Astrocyte (in vitro differentiated cells and primary cell): ENCODE measurements at regions not wholly inside any gene's neighbourhood (a gene's known extent, or its start where the extent isn't known, plus 50 kb on each side); places are given as distances from the start of the nearest gene placed in this dataset.

Experiments used
- CTCF ChIP-seq: IDR thresholded peaks from 2 replicates; pipeline ENCODE4 v1.5.1; 2011; ENCODE audit warnings: low read depth, mild to moderate bottlenecking, inconsistent platforms, low read length, moderate library complexity; ENCODE audit not compliant: insufficient read depth
- EZH2 ChIP-seq: IDR thresholded peaks from 2 replicates; pipeline ENCODE4 v1.6.1; 2012; ENCODE audit warnings: mild to moderate bottlenecking, low read length, inconsistent platforms; ENCODE audit not compliant: insufficient read depth

GRCh38 chr11:115775846-115776245, 271.6 kb upstream of the CADM1 start:
- TF ChIP-seq CTCF: no peak
- TF ChIP-seq EZH2: no peak
